WTC11 (cell line): ENCODE measurements at regions not wholly inside any gene's neighbourhood (a gene's known extent, or its start where the extent isn't known, plus 50 kb on each side); places are given as distances from the start of the nearest gene placed in this dataset.

Experiments
- ATAC-seq: fragments of 200-7000 bp; cut with Tn5 transposase; 2 replicates; pipeline ENCODE4 v1.10.0; 2021; ENCODE audit warnings: mild to moderate bottlenecking, moderate library complexity
- CTCF ChIA-PET: fragments of 300-600 bp; sonication (Branson Sonifier 250); formaldehyde crosslinking; loops from one replicate; lab custom pipeline; 2021; ENCODE audit warnings: antibody characterized with exemption; lab: Charles Lee
- POLR2A ChIA-PET: fragments of 350-600 bp; sonication (Branson Sonifier 250); formaldehyde crosslinking; loops from one replicate; lab custom pipeline; 2021; ENCODE audit warnings: antibody characterized with exemption; lab: Charles Lee
- DNase-seq: peaks from one replicate; pipeline ENCODE4 v3.0.0; 2021; ENCODE audit warnings: low spot score
- H3K27ac Mint-ChIP-seq: 2 replicates; pipeline ENCODE4 v1.8.0; 2021; ENCODE audit warnings: mixed read lengths
- H3K27me3 Mint-ChIP-seq: 2 replicates; pipeline ENCODE4 v1.8.0; 2021; ENCODE audit warnings: low read depth, mild to moderate bottlenecking, moderate library complexity, mixed read lengths
- H3K36me3 Mint-ChIP-seq: 2 replicates; pipeline ENCODE4 v1.8.0; 2021; ENCODE audit warnings: mixed read lengths
- H3K4me1 Mint-ChIP-seq: 2 replicates; pipeline ENCODE4 v1.8.0; 2022; ENCODE audit warnings: mixed read lengths
- H3K4me3 Mint-ChIP-seq: 2 replicates; pipeline ENCODE4 v1.8.0; 2021; ENCODE audit warnings: mild to moderate bottlenecking, moderate library complexity, mixed read lengths
- H3K9me3 Mint-ChIP-seq: 2 replicates; pipeline ENCODE4 v1.8.0; 2021; ENCODE audit warnings: mixed read lengths
- ATF2 ChIP-seq: sonication (generic); formaldehyde crosslinking; IDR thresholded peaks from 2 replicates; pipeline ENCODE4 v1.8.1; 2022; ENCODE audit warnings: low read depth, missing genetic modification reagents, borderline replicate concordance
- ATF6 ChIP-seq: sonication (generic); formaldehyde crosslinking; IDR thresholded peaks from 2 replicates; pipeline ENCODE4 v1.8.1; 2023; ENCODE audit warnings: mild to moderate bottlenecking, missing genetic modification reagents
- CBFB ChIP-seq: sonication (generic); formaldehyde crosslinking; IDR thresholded peaks from 2 replicates; pipeline ENCODE4 v1.8.1; 2022; ENCODE audit warnings: mild to moderate bottlenecking, low read depth, missing genetic modification reagents
- CREB1 ChIP-seq: sonication (generic); formaldehyde crosslinking; IDR thresholded peaks from 2 replicates; pipeline ENCODE4 v1.8.0; 2023; ENCODE audit warnings: mild to moderate bottlenecking, missing genetic modification reagents
- E2F4 ChIP-seq: sonication (generic); formaldehyde crosslinking; IDR thresholded peaks from 2 replicates; pipeline ENCODE4 v1.8.1; 2022; ENCODE audit warnings: low read depth, mild to moderate bottlenecking, moderate library complexity, missing genetic modification reagents, borderline replicate concordance
- ETV6 ChIP-seq: sonication (generic); formaldehyde crosslinking; IDR thresholded peaks from 2 replicates; pipeline ENCODE4 v1.8.1; 2022; ENCODE audit warnings: mild to moderate bottlenecking, missing genetic modification reagents
- FOXK1 ChIP-seq: sonication (generic); formaldehyde crosslinking; IDR thresholded peaks from 2 replicates; pipeline ENCODE4 v1.8.0; 2022; ENCODE audit warnings: mild to moderate bottlenecking, moderate library complexity, missing genetic modification reagents
- GTF2I ChIP-seq: fragments of 250-450 bp; sonication (Bioruptor Pico); conservative IDR thresholded peaks from 2 replicates; pipeline ENCODE4 v1.4.0; 2021; ENCODE audit warnings: mild to moderate bottlenecking
- JUN ChIP-seq: sonication (generic); formaldehyde crosslinking; IDR thresholded peaks from 2 replicates; pipeline ENCODE4 v1.8.0; 2023; ENCODE audit warnings: mild to moderate bottlenecking, missing genetic modification reagents
- MAX ChIP-seq: sonication (generic); formaldehyde crosslinking; IDR thresholded peaks from 2 replicates; pipeline ENCODE4 v1.8.0; 2022; ENCODE audit warnings: mild to moderate bottlenecking, missing genetic modification reagents
- NFE2L1 ChIP-seq: sonication (generic); formaldehyde crosslinking; IDR thresholded peaks from 2 replicates; pipeline ENCODE4 v1.8.1; 2023; ENCODE audit warnings: missing genetic modification reagents
- SMAD3 ChIP-seq: sonication (generic); formaldehyde crosslinking; IDR thresholded peaks from 2 replicates; pipeline ENCODE4 v1.8.0; 2022; ENCODE audit warnings: missing genetic modification reagents, mild to moderate bottlenecking, borderline replicate concordance
- SMAD4 ChIP-seq: sonication (generic); formaldehyde crosslinking; IDR thresholded peaks from 2 replicates; pipeline ENCODE4 v1.8.0; 2022; ENCODE audit warnings: mild to moderate bottlenecking, missing genetic modification reagents
- SP1 ChIP-seq: sonication (generic); formaldehyde crosslinking; conservative IDR thresholded peaks from 2 replicates; pipeline ENCODE4 v1.8.1; 2022; ENCODE audit warnings: missing genetic modification reagents
- STAT6 ChIP-seq: sonication (generic); formaldehyde crosslinking; conservative IDR thresholded peaks from 2 replicates; pipeline ENCODE4 v1.8.1; 2023; ENCODE audit warnings: mild to moderate bottlenecking, low read depth, missing genetic modification reagents, moderate library complexity
- TEAD1 ChIP-seq: sonication (generic); formaldehyde crosslinking; IDR thresholded peaks from 2 replicates; pipeline ENCODE4 v1.8.0; 2022; ENCODE audit warnings: mild to moderate bottlenecking, missing genetic modification reagents
- ZBTB21 ChIP-seq: sonication (generic); formaldehyde crosslinking; IDR thresholded peaks from 2 replicates; pipeline ENCODE4 v1.8.1; 2023; ENCODE audit warnings: mild to moderate bottlenecking, missing genetic modification reagents, borderline replicate concordance
- ZBTB43 ChIP-seq: sonication (generic); formaldehyde crosslinking; IDR thresholded peaks from 2 replicates; pipeline ENCODE4 v1.8.1; 2023; ENCODE audit warnings: mild to moderate bottlenecking, missing genetic modification reagents
- ZNF121 ChIP-seq: sonication (generic); formaldehyde crosslinking; IDR thresholded peaks from 2 replicates; pipeline ENCODE4 v1.8.0; 2023; ENCODE audit warnings: missing genetic modification reagents
- ZNF317 ChIP-seq: sonication (generic); formaldehyde crosslinking; IDR thresholded peaks from 2 replicates; pipeline ENCODE4 v1.8.1; 2023; ENCODE audit warnings: low read depth, mild to moderate bottlenecking, moderate library complexity, missing genetic modification reagents, borderline replicate concordance
- ZNF532 ChIP-seq: fragments of 250-450 bp; sonication (Bioruptor Pico); IDR thresholded peaks from 2 replicates; pipeline ENCODE4 v1.9.0; 2021; ENCODE audit warnings: mild to moderate bottlenecking, borderline replicate concordance

- H3K9me3 Mint-ChIP-seq: no peaks in the 10 kb centered on the region
- ATAC-seq (peak; percentile 69), DNase-seq (no peak)
- no peak overlapping the region for H3K4me3 Mint-ChIP-seq
- H3K36me3 Mint-ChIP-seq: no peaks in the 10 kb centered on the region
- TF ChIP-seq NFE2L1: no peak
- TF ChIP-seq ZBTB43 (CRISPR knock-in tag): no peak
- TF ChIP-seq SMAD4 (CRISPR knock-in tag): no peak
- TF ChIP-seq CBFB (CRISPR knock-in tag): no peak
- TF ChIP-seq JUN (CRISPR knock-in tag): no peak
- no peak for TF ChIP-seq FOXK1 (CRISPR knock-in tag)
- no peak for TF ChIP-seq CREB1
- no peak for TF ChIP-seq SMAD3
- H3K27ac Mint-ChIP-seq: no peak overlapping the region
- no peaks in the 10 kb centered on the region; the same call in 1 of the 2 replicates for H3K27me3 Mint-ChIP-seq
- ChIA-PET POLR2A (no interaction called here), CTCF (no interaction called here)
- H3K4me1 Mint-ChIP-seq: peaks cover 8% of the 10 kb centered on the region
Observed at GRCh38 chrX:127732709-127733108, 319.5 kb downstream of the ACTRT1 start.

GRCh38 chrX:127726227-127726626, 326.0 kb downstream of the ACTRT1 start:
- no peak overlapping the region for H3K4me3 Mint-ChIP-seq
- no peaks in the 10 kb centered on the region; the same call in 1 of the 2 replicates for H3K9me3 Mint-ChIP-seq
- no peaks in the 10 kb centered on the region for H3K27me3 Mint-ChIP-seq
- H3K4me1 Mint-ChIP-seq: peaks cover 11% of the 10 kb centered on the region
- no peak overlapping the region for H3K27ac Mint-ChIP-seq
- CTCF ChIA-PET: no interaction called here
- no peak for TF ChIP-seq TEAD1
- TF ChIP-seq, all 79 proteins: peak for 0
- no peaks in the 10 kb centered on the region for H3K36me3 Mint-ChIP-seq
- no peak; the same call in 1 of the 2 replicates for ATAC-seq
- POLR2A ChIA-PET: no interaction called here
- no peak for DNase-seq

GRCh38 chrX:127708155-127708554, 344.0 kb downstream of the ACTRT1 start:
- Mint-ChIP-seq H3K27ac (peak overlapping the region; percentile 57; the same call in 1 of the 2 replicates), H3K9me3 (peaks cover 7% of the 10 kb centered on the region), H3K4me3 (no peak overlapping the region), H3K36me3 (no peaks in the 10 kb centered on the region), H3K4me1 (no peaks in the 10 kb centered on the region), H3K27me3 (no peaks in the 10 kb centered on the region)
- no peak for ATAC-seq
- ChIA-PET CTCF (no interaction called here), POLR2A (no interaction called here)
- DNase-seq: no peak
- TF ChIP-seq ATF6 (CRISPR knock-in tag) (no peak), ZNF121 (CRISPR knock-in tag) (no peak), GTF2I (CRISPR knock-in tag) (no peak), STAT6 (CRISPR knock-in tag) (no peak), ETV6 (no peak), FOXK1 (CRISPR knock-in tag) (no peak), ZBTB21 (CRISPR knock-in tag) (no peak), SP1 (CRISPR knock-in tag) (no peak), ATF2 (CRISPR knock-in tag) (no peak), ZNF532 (no peak), ZNF317 (CRISPR knock-in tag) (no peak), MAX (CRISPR knock-in tag) (no peak), E2F4 (CRISPR knock-in tag) (no peak)
